Stimulated activated CD4-positive, alpha-beta T cell treated with anti-CD3 and anti-CD28 coated beads, Interleukin-4, amount 100 ng/mL, for 4 hours (primary cell): ENCODE measurements at regions not wholly inside any gene's neighbourhood (a gene's known extent, or its start where the extent isn't known, plus 50 kb on each side); places are given as distances from the start of the nearest gene placed in this dataset.
"Not testable (repeated sequence)": the region's sequence is repeated elsewhere in the genome, so short reads cannot be mapped to it uniquely, and the experiment has no call there.

ENCODE experiments used
- DNase-seq, 2 experiments: peaks; one replicate each; pipeline ENCODE4 v3.0.0-alpha.2; 2020

GRCh38 chr2:43010438-43011157 lies 215.8 kb downstream of the ZFP36L2 start:
- DNase-seq: no peak

- DNase-seq: no peak
Measured at GRCh38 chr2:43009448-43009847, 217.0 kb downstream of the ZFP36L2 start.

GRCh38 chr2:43008388-43008787 lies 216.0 kb upstream of the HAAO start:
- DNase-seq: no peak

GRCh38 chr2:43007901-43008300 lies 215.5 kb upstream of the HAAO start:
- no peak for DNase-seq

GRCh38 chr2:43006834-43007543 lies 214.6 kb upstream of the HAAO start:
- DNase-seq: no peak

- no peak for DNase-seq
Measured at GRCh38 chr2:43005975-43006833, 213.8 kb upstream of the HAAO start.

- no peak for DNase-seq
Measured at GRCh38 chr2:43005245-43005974, 213.0 kb upstream of the HAAO start.

- DNase-seq: no peak
Measured at GRCh38 chr2:43004879-43005244, 212.5 kb upstream of the HAAO start.

GRCh38 chr2:43004126-43004865 lies 211.9 kb upstream of the HAAO start:
- not testable (repeated sequence) for DNase-seq

- no peak for DNase-seq
Measured at GRCh38 chr2:43003702-43004101, 211.3 kb upstream of the HAAO start.

- DNase-seq: no peak
Measured at GRCh38 chr2:43001787-43002468, 209.5 kb upstream of the HAAO start.

- DNase-seq: no peak
Measured at GRCh38 chr2:43001055-43001378, 208.6 kb upstream of the HAAO start.

GRCh38 chr2:43000242-43001054 lies 208.1 kb upstream of the HAAO start:
- no peak for DNase-seq

- no peak for DNase-seq
Measured at GRCh38 chr2:42999856-43000241, 207.5 kb upstream of the HAAO start.

GRCh38 chr2:42999391-42999841 lies 207.0 kb upstream of the HAAO start:
- no peak for DNase-seq

GRCh38 chr2:42998721-42999120 lies 206.3 kb upstream of the HAAO start:
- no peak for DNase-seq

- no peak for DNase-seq
Measured at GRCh38 chr2:42996528-42996927, 204.1 kb upstream of the HAAO start.

- no peak for DNase-seq
Measured at GRCh38 chr2:42995752-42996422, 203.5 kb upstream of the HAAO start.

GRCh38 chr2:42989283-42990081 lies 197.1 kb upstream of the HAAO start:
- not testable (repeated sequence) for DNase-seq
